ENCODE measurements at regions not wholly inside any gene's neighbourhood (a gene's known extent, or its start where the extent isn't known, plus 50 kb on each side); places are given as distances from the start of the nearest gene placed in this dataset.

DNA sequence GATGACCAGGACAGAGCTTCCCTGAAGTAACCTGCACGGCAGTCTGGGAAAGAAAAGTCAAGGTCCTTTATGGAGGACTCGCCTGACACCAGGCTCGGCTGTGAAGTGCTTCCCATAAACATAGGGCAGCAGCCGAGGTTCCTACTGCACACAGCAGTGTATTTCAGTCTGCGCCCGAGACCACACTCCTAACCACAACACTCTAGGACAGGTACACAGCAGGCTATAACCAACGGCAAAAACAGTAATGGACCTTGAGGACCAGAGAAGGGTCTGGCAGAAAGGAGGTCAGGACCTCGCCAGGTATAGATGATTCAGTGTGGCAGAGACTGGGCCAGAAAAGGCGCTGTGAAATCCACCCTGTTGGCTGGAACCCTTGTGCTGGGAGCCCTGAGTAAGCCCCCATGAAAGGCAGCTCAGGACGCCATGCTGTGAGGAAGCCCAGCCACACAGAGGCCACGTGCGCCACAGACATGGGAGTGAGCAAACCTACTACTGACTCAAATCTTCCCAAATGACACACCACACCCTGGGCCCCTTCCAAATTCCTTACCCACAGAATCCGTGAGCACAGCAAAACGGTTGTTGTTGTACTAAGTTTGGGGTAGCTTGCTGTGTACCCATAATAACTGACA lies 129.6 kb upstream of the CST7 start:
- DNase-seq, result no peak

DNA sequence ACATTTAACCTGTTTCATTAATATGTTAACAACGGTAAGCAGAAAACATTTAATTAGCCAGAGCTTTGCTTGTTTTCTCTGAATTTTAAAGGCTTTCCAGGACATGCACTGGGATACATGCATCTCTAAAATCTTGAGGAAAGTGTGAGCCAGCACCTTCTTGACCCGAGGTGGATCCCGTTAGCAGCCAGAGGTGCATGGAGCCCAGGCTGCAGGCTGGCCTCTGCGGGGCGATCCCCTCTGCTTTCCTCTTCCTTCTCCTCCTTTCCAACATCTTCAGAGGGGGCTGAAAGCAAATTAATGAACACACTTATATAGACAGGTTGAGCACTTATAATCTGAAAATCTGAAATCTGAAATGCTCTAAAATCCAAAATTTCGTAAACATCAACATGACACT lies 128.7 kb upstream of the CST7 start:
- no peak for DNase-seq

DNA sequence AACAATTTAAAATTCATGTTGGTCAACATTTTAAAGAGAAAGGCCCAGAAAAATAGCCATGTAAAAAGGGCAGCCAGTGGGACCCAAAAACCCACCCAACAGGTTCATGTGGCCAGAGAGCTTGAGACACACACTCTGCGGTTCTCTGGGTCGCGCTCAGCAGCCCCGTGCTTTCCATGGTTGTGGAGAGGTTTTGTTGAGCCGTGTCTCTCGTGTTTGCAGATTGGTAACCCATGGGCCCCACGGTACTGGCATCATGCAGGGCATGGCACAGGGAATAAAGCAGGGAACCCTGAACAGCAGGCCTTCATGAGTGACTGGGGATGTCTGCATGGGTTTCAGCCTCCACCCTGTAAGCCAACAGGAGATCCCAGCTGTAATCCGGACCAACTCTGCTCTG lies 127.7 kb upstream of the CST7 start:
- DNase-seq, result no peak

DNA sequence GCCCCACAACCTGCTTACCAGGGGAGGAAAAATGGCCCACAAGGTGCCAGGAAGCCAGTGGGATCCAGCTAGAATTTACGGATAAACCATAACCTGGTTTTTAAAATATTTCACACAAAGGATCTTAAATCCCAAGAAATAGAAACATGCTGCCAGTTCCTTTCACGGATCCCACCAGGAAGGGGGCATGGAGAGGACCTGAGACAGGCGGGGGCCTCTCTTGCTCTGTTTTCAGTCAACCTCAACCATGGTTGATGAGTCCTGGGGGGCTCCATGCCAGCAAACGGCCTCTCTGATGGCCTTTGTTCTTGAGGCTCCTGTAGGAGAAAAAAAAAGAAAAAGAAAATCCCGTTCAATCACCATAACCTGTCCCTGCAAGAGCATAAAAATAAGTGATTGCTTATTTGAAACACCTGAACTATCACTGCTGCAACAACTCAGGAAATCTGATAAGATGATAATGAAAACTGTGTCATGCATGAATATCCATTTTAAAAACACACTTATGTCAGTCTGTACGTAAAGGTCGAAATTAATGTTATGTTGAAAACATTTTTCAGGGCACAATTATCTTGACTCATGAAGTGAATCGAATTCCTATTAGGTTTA lies 125.8 kb upstream of the CST7 start:
- no peak for DNase-seq

DNA sequence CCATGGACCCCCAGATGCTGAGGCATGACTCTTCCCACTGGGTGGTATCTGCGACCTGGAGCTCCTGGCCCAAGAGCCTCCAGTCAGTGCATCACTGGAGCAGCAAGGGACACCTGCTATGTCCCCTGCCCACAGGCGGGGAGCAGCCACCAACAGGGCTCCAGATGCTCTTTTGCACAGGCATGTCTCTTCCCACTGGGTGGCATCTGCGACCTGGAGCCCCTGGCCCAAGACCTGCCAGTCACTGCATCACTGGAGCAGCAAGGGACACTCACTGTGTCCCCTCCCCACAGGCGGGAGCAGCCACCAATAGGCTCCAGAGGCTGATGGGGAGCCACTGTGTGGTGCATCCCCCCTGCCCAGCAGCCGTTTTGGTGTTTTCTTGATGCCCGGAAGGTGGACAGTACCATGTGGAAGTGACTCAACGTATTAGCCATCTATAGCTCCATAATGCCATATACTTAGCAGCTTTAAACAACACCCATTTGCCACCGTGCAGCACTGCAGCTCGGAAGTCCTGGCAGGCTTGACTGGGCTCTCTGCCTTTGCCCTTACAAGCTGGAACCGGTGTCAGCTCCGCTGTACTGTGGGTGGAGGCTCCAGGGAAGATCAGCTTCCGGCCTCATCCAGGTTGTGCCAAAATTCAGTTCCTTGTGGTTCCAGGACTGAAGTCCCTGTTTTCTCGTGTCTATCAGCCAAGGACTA lies 124.9 kb upstream of the CST7 start:
- DNase-seq, result no peak

DNA sequence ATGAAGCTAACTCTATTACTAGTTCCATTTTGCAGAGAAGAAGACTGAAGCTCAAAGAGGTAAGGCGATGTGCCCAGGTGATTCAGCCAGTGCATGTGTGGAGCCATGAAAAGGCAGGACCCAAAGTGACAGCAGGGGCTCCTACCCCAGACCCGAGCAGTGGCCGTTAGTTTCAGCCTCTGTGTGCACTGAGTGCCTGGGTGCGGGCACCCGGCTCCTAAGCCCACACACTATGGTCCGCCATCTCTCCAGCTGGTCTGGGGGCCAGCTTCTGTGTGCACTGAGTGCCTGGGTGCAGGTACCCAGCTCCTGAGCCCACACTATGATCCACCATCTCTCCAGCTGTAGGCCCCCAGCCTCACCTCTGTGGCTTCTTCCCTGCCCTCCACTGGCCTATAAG lies 123.5 kb upstream of the CST7 start:
- no peak for DNase-seq

DNA sequence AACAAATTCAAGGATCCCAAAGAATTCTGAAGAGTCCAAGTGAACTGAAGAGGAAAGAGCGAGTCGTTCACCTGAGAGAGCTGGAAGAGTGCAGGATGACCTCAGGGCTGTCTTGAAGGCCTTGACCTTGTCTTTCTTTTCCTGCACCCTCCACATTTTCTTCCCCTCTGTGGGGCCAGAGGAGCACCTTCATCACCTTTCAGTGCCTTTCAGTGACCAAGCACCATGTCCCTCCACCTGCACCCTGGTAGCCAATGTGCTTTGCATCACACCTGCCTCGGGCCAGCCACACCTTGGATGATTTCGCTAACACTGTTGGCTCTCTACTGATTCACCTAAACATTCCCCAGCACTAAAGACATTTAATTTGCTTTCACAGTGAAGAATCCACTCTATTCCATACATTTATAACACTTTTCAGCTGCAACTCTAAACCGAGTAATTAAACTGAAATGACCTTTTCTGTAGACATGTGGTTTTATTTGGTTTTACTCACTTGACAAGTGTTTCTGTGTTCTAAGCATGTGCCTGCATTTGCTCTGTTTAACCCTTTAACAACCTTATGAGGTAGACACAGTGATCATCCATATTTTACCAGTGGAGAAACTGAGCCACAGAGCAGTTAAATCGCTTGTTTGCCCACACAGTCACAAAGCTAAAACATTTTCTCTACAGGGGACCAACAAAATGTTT lies 121.3 kb upstream of the CST7 start:
- no peak for DNase-seq

DNA sequence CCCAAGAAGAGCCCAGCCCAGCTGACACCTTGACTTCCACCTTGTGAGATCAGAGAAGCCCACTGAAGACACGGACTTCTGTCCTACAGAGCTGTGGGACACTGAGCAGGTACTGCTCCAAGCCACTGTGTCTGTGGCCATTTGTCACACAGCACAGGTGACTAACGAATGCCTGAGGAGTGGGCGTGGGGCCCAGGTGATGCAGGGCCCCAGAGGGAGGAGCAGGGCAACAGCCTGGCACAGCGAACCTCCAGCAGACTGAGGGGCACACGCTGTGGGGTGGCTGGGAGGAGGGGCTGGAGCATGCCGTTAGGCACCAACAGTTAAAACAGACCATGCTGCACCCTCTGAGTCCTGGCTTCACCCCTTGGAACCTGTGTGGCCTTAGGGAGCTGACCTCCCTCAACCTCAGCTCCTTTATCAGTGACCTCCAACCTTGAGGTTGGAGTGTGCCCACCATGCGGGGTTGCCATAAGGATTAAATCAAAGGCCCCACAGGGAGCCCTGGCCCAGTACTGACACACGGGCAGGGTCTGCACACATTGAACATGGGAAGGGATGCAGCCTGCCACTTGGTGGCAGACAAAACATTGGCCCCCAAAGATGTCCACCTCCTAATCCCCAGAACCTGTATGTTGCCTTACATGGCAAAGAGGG lies 119.9 kb upstream of the CST7 start:
- DNase-seq, result no peak

DNA sequence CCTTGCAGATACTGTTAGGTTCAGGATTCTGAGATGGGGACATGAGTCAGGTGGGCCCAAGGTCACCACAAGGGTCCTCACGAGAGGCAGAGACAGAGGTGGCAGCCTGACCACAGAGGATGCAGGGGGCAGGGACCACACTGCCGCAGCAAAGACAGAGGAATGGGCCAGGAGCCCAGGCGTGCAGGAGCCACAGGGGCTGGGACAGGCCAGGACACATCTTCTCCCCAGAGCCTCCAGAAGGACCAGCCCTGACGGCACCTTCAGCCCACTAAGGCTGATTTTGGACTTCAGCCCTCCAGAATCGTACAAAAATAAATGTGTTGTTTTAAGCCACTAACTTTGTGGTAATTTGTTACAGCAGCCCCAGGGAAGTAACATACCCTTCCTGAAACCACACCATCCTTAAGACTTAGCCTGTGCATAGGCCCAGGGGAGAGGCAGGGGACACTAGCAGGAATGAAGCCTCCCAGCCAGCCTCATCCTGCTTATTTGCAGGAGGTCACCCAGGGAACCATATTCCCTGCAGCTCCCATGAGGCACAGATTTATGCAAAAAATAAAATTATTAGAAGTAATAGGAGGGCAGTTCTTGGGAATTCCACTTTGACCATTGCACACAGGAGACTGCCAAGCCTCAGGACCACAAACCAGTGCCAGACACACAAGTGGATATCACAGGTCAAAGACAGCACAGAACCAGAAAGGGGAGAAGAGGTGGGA lies 119.3 kb upstream of the CST7 start:
- no peak for DNase-seq

DNA sequence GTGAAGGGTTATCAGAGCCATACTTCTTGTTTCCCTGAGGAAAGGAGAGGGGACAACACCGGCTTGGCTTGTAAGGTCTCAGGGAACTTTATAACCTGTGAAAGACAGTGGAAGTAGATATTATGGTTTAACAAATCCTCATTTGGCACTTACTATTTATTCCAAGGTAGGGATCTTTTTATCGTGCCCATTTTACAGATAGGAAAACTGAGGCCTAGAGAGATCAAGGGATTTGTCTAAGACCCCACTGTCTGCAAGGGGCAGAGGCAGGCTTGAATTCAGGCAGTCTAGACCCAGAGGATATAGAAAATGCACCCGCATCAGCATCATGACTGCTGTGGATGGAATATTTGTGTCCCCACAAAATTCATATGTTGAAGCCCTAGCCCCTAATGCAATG lies 118.4 kb upstream of the CST7 start:
- DNase-seq, result no peak

DNA sequence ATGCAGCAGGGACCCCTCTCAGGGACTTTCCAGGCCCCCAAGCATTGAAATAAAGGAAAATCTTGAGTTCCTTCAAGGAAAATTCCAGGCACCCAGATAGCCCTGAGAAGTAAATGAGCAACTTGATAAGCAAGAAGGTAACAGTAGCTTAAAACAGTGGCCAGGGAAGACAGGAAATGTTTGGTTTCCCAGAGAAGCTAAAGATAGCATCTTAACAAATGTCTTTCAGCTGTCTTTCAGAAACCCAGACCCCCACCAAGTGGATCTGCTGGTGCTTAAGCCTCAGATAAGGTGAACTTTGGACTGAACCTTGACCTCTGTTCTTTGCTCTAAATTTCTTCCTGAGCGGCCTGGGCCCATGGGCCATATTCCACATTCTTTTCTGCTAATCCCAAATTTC lies 117.8 kb upstream of the CST7 start:
- no peak for DNase-seq

DNA sequence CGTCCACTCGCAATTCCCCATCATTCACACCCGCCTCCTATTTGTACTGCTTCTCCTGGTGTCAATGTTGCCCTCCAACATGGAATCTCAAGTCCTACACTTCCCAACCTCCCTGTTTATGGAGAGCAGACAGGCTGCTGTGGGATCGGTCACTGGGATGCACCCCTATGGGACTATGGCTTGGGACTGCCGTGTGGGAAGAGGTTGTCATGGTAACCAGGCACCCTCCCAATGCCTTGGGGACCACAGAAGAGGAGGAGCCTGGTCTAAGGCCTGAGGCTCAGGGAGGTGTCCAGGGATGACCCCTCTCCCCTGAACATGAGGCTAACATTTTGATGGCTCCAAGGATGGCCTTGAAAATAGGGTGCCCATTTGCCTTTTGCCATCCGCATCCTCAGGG lies 116.6 kb upstream of the CST7 start:
- no peak for DNase-seq

DNA sequence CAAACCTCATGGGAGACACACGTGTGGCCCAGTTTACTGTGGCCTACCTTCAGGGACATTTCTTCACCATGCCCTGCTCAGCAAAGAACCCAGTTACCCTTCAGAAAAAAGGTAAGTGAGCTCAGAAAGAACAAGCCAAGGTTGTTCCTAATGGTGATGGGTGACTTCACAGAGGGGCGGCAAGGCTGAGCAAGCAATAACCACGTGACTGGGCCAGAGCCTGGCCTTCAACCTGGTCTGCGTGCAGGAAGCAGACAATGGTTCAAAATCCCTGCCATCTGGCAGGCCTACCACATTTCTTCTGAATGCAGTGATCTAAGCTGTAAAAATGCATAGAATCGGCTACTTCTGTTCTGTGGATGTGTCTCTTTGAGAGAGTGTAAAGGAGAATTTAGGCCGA lies 115.5 kb upstream of the CST7 start:
- DNase-seq, result no peak

DNA sequence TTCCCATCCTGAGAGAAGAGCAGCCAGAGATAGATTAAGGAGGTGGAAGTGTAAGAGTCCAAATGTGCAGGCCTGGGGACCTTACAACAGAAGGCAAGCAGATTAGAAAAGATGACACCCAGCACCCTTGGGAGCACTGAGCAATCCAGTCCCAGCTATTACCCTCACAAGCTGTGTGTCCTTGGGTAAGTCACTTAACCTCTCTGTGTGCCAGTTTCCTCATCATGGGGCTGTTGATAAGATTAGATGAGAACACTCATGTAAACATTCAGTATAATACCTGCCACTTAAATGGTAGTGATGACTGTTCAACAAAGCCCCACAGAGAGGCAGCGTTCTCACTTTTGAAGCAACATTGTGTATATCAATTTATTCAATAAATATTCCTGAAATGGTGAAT lies 114.8 kb upstream of the CST7 start:
- no peak for DNase-seq

DNA sequence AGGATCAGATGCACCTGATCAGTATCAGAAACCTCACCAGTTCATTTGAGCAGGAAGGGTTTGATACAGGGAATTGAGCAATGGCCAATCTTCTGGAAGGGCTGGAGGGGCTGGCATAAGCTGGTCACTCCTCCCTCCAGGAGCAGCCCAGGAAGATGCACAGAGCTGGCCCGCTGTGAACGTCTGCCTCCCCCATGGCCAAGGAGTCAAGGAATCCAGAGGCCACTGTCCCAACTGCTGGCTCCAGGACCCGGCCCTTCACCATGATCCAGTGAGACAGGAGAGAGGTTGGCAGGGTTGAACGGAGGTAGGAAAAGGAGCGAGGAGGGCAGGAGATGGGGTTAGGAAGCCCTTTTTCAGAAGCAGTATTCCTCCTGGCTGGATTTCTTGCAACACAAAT lies 113.9 kb upstream of the CST7 start:
- DNase-seq, result no peak

DNA sequence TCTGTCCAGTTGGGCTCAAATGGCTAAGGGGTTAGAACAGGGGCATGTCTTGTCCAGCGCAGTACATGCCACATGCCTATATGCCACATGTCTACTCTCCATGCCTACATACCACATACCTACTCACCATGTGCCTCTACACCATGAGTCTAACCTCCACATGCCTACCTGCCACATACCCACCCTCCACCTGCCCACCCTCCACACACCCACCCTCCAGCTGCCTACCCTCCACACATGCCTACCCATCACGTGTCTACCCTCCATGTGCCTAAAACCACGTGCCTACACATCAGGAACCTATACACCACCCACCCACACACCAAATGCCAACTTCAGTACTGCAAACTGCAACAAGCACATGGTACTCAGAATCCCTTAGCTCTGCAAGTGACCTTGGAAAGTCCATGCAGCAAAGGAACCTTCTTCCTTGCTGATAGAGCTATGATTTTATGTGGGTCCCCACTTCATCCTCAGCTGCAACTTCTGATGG lies 113.0 kb upstream of the CST7 start:
- DNase-seq, result no peak

DNA sequence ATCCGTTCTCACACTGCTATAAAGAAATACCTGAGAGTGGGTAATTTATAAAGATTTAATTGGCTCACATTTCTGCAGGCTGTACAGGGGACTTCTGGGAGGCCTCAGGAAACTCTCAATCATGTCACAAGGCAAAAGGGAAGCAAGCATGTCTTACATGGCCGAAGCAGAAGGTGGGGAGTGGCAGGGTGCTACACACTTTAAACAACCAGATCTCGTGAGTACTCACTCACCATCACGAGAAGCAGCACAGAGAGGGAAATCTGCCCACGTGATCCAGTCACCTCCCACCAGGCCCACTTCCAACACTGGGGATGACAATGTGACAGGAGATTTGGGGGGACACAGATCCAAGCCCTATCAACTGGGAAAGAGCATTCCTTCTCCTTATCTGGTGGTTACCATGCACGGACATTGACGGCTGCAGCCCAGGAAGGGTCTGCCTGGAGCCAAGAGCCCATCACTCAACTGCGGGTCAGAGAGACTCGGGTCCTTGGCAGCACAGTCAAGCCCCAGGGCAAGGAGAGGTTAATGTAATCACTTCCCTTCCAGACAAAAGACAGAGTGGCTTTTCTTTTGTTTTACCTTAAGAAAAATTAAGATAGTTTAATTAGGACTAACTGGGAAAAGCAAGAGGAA lies 112.3 kb upstream of the CST7 start:
- DNase-seq, result no peak

DNA sequence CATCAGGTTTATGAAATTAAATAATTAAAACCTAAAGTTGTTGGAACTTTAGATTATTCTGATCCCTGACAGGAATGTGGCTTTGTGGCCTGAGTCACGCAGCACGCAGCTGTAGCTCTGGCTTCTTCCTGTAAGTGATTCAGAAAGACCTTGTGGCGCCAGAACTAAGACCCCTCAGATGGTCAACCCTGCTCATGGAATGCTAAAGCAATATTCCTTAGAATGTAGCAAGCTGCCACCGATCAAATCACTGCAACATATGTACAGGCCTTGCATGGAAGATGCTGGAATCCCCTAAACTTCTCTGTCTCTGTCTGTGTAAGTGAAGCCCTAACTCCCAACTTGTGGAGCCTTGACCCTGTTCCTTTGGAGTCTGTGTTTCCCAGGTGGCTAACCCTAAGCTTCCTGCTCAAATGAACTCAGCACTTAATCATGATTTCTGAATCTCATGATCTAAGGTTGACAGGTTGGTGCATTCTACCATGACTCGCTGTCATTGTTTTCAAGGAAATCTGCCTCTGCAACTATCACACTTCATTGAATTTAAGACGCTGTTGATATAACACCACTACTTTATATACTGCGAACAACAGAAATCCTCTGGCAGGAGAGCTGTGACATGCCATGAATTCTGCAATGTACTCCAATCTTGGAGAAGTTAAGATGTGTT lies 111.2 kb upstream of the CST7 start:
- no peak for DNase-seq

DNA sequence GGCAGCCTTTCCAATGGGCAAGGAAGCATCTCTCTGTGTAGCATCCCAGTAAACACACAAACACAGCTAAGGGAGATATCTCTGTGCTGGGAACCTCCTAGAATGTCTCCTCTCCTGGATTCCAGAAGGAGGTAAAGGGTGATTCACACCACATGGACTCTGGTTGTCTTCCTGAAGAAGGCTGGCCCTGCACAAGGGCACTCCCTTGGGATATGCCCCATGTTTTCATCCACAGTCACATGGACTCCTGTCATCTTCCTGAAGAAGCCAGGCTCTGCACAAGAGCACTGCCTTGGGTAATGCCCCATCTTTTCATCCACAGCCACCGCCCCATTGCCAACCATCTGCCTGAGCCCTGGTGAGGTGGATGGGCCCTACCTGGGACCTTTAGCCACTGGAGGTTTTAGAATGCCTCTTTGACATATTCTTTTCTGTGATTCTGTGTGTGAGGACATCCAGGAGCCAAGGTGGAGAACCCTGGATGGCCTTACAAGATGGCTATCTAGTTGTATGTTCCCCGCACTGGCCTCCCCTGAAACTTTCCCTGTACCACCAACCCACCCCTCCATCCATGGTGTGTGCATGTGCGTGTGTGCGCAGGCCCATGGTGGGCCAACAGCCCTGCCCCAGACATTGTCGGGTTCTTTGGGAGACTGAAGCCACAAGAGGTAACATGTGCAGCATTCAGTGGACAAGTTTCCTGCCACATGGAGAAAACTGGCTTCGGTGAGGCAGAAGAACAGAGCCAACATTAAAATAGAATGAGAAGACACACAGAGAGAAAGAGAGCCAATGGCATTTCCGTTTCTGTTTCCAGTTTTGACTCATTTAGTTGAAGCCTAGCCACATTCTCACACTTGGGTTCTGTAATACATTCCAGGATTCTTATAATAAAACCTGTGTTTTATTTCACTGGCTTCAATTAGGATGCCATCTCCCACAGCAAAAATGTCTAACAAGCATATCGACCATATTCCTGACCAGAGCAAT lies 110.2 kb upstream of the CST7 start:
- no peak for DNase-seq

DNA sequence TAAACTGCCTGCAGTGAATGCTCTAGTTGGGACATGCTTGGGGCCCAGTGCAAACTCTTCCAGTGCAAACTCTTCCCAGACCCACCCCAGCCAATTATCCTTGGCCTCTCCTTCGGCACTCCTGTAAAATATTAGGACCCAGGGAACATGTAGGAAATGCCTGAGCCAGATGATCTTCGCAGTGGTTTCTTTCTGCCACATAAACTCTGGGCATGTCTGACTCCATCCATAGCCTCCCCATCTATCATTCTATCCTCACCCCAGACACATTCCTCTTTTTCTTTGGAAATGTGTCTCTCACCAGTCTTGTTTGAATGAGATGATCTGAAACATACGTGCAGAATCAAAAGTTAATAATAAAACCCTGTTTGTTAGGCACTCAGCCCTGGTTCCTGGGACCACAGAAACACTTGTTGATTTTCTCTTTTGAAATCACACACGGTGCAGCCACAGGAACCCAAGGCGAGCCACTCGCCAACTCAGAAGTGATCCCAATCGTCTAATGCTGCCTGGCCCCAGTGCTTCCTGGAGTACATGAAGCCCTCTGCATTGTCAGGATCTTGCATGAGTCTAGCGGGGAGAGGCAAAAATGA lies 108.9 kb upstream of the CST7 start:
- DNase-seq, result no peak
